WTC11 (cell line): ENCODE measurements at regions not wholly inside any gene's neighbourhood (a gene's known extent, or its start where the extent isn't known, plus 50 kb on each side); places are given as distances from the start of the nearest gene placed in this dataset.

Experiments used
- ATAC-seq: fragments of 200-7000 bp; cut with Tn5 transposase; 2 replicates; pipeline ENCODE4 v1.10.0; 2021; ENCODE audit warnings: mild to moderate bottlenecking, moderate library complexity
- CTCF ChIA-PET: fragments of 300-600 bp; sonication (Branson Sonifier 250); formaldehyde crosslinking; loops from one replicate; lab custom pipeline; 2021; ENCODE audit warnings: antibody characterized with exemption; lab: Charles Lee
- POLR2A ChIA-PET: fragments of 350-600 bp; sonication (Branson Sonifier 250); formaldehyde crosslinking; loops from one replicate; lab custom pipeline; 2021; ENCODE audit warnings: antibody characterized with exemption; lab: Charles Lee
- DNase-seq: peaks from one replicate; pipeline ENCODE4 v3.0.0; 2021; ENCODE audit warnings: low spot score
- H3K27ac Mint-ChIP-seq: 2 replicates; pipeline ENCODE4 v1.8.0; 2021; ENCODE audit warnings: mixed read lengths
- H3K27me3 Mint-ChIP-seq: 2 replicates; pipeline ENCODE4 v1.8.0; 2021; ENCODE audit warnings: low read depth, mild to moderate bottlenecking, moderate library complexity, mixed read lengths
- H3K36me3 Mint-ChIP-seq: 2 replicates; pipeline ENCODE4 v1.8.0; 2021; ENCODE audit warnings: mixed read lengths
- H3K4me1 Mint-ChIP-seq: 2 replicates; pipeline ENCODE4 v1.8.0; 2022; ENCODE audit warnings: mixed read lengths
- H3K4me3 Mint-ChIP-seq: 2 replicates; pipeline ENCODE4 v1.8.0; 2021; ENCODE audit warnings: mild to moderate bottlenecking, moderate library complexity, mixed read lengths
- H3K9me3 Mint-ChIP-seq: 2 replicates; pipeline ENCODE4 v1.8.0; 2021; ENCODE audit warnings: mixed read lengths
- CREB1 ChIP-seq: sonication (generic); formaldehyde crosslinking; IDR thresholded peaks from 2 replicates; pipeline ENCODE4 v1.8.0; 2023; ENCODE audit warnings: mild to moderate bottlenecking, missing genetic modification reagents
- EMX1 ChIP-seq: fragments of 250-450 bp; sonication (Bioruptor Pico); IDR thresholded peaks from 2 replicates; pipeline ENCODE4 v1.8.0; 2021; ENCODE audit warnings: mild to moderate bottlenecking
- ERG ChIP-seq: fragments of 250-450 bp; sonication (Bioruptor Pico); IDR thresholded peaks from 2 replicates; pipeline ENCODE4 v1.8.0; 2021; ENCODE audit warnings: mild to moderate bottlenecking
- ETV6 ChIP-seq: sonication (generic); formaldehyde crosslinking; IDR thresholded peaks from 2 replicates; pipeline ENCODE4 v1.8.1; 2022; ENCODE audit warnings: mild to moderate bottlenecking, missing genetic modification reagents
- FOXJ3 ChIP-seq: sonication (generic); formaldehyde crosslinking; IDR thresholded peaks from 2 replicates; pipeline ENCODE4 v1.9.0; 2021; ENCODE audit warnings: missing genetic modification reagents, mild to moderate bottlenecking, borderline replicate concordance
- IRF2 ChIP-seq: sonication (generic); formaldehyde crosslinking; IDR thresholded peaks from 2 replicates; pipeline ENCODE4 v1.8.0; 2022; ENCODE audit warnings: low read depth, missing genetic modification reagents, borderline replicate concordance
- MXD4 ChIP-seq: fragments of 250-450 bp; sonication (Bioruptor Pico); IDR thresholded peaks from 2 replicates; pipeline ENCODE4 v1.8.0; 2021; ENCODE audit warnings: mild to moderate bottlenecking, moderate library complexity, borderline replicate concordance
- NR3C1 ChIP-seq: sonication (generic); formaldehyde crosslinking; conservative IDR thresholded peaks from 2 replicates; pipeline ENCODE4 v1.8.1; 2023; ENCODE audit warnings: low read depth, mild to moderate bottlenecking, missing genetic modification reagents
- ZNF232 ChIP-seq: sonication (generic); formaldehyde crosslinking; IDR thresholded peaks from 2 replicates; pipeline ENCODE4 v1.8.0; 2022; ENCODE audit warnings: mild to moderate bottlenecking, missing genetic modification reagents
- ZNF263 ChIP-seq: sonication (generic); formaldehyde crosslinking; IDR thresholded peaks from 2 replicates; pipeline ENCODE4 v1.8.1; 2022; ENCODE audit warnings: low read depth, mild to moderate bottlenecking, moderate library complexity, missing genetic modification reagents
- ZNF416 ChIP-seq: fragments of 250-450 bp; sonication (Bioruptor Pico); IDR thresholded peaks from 2 replicates; pipeline ENCODE4 v1.9.0; 2021; ENCODE audit warnings: mild to moderate bottlenecking, inconsistent platforms
- ZNF423 ChIP-seq: fragments of 250-450 bp; sonication (Bioruptor Pico); IDR thresholded peaks from 2 replicates; pipeline ENCODE4 v2.1.2; 2022; ENCODE audit warnings: mild to moderate bottlenecking, moderate library complexity
- TF ChIP-seq, protein P1 (sequence below): sonication (generic); formaldehyde crosslinking; conservative IDR thresholded peaks from 2 replicates; pipeline ENCODE4 v1.8.1; 2023; ENCODE audit warnings: mild to moderate bottlenecking, low read depth, missing genetic modification reagents, moderate library complexity
- TF ChIP-seq, protein P2 (sequence below): sonication (generic); formaldehyde crosslinking; IDR thresholded peaks from 2 replicates; pipeline ENCODE4 v1.8.1; 2023; ENCODE audit warnings: mild to moderate bottlenecking, moderate library complexity, missing genetic modification reagents
- TF ChIP-seq, protein P3 (sequence below): sonication (generic); formaldehyde crosslinking; IDR thresholded peaks from 2 replicates; pipeline ENCODE4 v1.8.0; 2023; ENCODE audit warnings: mild to moderate bottlenecking, missing genetic modification reagents
- TF ChIP-seq, protein P4 (sequence below): fragments of 250-450 bp; sonication (Bioruptor Pico); IDR thresholded peaks from 2 replicates; pipeline ENCODE4 v1.9.0; 2021; ENCODE audit warnings: moderate library complexity, mild to moderate bottlenecking, inconsistent platforms, borderline replicate concordance
- TF ChIP-seq, protein P5 (sequence below): sonication (generic); formaldehyde crosslinking; IDR thresholded peaks from 2 replicates; pipeline ENCODE4 v1.8.0; 2022; ENCODE audit warnings: mild to moderate bottlenecking, missing genetic modification reagents
- TF ChIP-seq, protein P6 (sequence below): sonication (generic); formaldehyde crosslinking; IDR thresholded peaks from 2 replicates; pipeline ENCODE4 v1.8.0; 2022; ENCODE audit warnings: mild to moderate bottlenecking, missing genetic modification reagents
- TF ChIP-seq, protein P7 (sequence below): sonication (generic); formaldehyde crosslinking; IDR thresholded peaks from 2 replicates; pipeline ENCODE4 v1.8.1; 2022; ENCODE audit warnings: low read depth, missing genetic modification reagents, borderline replicate concordance

DNA sequence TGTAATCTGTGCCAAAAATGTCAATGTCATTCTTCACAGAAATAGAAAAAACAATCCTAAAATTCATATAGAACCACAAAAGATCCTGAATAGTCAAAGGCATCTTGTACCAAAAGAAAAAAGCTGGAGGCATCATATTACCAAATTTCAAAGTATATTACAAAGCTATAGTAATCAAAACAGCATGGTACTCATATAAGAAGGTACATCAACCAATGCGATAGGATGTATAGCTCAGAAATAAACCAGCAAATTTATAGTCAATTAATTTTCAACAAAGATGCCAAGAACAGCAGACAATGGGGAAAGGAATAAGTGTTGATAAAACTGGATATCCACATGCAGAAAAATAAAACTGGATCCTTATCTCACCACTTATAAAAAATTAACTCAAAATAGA, 150.5 kb upstream of the PRICKLE2 start:
- Mint-ChIP-seq H3K4me3 (no peak overlapping the region), H3K27me3 (no peaks in the 10 kb centered on the region), H3K9me3 (peaks cover 20% of the 10 kb centered on the region), H3K27ac (no peak overlapping the region), H3K4me1 (no peaks in the 10 kb centered on the region), H3K36me3 (no peaks in the 10 kb centered on the region)
- ATAC-seq: no peak
- TF ChIP-seq ZNF263 (CRISPR knock-in tag) (no peak), EMX1 (CRISPR knock-in tag) (no peak), IRF2 (CRISPR knock-in tag) (no peak), ERG (CRISPR knock-in tag) (no peak), ZNF232 (CRISPR knock-in tag) (no peak), ZNF416 (no peak), NR3C1 (CRISPR knock-in tag) (no peak)
- TF ChIP-seq, protein P1, sequence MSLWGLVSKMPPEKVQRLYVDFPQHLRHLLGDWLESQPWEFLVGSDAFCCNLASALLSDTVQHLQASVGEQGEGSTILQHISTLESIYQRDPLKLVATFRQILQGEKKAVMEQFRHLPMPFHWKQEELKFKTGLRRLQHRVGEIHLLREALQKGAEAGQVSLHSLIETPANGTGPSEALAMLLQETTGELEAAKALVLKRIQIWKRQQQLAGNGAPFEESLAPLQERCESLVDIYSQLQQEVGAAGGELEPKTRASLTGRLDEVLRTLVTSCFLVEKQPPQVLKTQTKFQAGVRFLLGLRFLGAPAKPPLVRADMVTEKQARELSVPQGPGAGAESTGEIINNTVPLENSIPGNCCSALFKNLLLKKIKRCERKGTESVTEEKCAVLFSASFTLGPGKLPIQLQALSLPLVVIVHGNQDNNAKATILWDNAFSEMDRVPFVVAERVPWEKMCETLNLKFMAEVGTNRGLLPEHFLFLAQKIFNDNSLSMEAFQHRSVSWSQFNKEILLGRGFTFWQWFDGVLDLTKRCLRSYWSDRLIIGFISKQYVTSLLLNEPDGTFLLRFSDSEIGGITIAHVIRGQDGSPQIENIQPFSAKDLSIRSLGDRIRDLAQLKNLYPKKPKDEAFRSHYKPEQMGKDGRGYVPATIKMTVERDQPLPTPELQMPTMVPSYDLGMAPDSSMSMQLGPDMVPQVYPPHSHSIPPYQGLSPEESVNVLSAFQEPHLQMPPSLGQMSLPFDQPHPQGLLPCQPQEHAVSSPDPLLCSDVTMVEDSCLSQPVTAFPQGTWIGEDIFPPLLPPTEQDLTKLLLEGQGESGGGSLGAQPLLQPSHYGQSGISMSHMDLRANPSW (CRISPR knock-in tag): no peak
- TF ChIP-seq, protein P2, sequence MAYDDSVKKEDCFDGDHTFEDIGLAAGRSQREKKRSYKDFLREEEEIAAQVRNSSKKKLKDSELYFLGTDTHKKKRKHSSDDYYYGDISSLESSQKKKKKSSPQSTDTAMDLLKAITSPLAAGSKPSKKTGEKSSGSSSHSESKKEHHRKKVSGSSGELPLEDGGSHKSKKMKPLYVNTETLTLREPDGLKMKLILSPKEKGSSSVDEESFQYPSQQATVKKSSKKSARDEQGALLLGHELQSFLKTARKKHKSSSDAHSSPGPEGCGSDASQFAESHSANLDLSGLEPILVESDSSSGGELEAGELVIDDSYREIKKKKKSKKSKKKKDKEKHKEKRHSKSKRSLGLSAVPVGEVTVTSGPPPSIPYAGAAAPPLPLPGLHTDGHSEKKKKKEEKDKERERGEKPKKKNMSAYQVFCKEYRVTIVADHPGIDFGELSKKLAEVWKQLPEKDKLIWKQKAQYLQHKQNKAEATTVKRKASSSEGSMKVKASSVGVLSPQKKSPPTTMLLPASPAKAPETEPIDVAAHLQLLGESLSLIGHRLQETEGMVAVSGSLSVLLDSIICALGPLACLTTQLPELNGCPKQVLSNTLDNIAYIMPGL (CRISPR knock-in tag): no peak
- TF ChIP-seq, protein P3, sequence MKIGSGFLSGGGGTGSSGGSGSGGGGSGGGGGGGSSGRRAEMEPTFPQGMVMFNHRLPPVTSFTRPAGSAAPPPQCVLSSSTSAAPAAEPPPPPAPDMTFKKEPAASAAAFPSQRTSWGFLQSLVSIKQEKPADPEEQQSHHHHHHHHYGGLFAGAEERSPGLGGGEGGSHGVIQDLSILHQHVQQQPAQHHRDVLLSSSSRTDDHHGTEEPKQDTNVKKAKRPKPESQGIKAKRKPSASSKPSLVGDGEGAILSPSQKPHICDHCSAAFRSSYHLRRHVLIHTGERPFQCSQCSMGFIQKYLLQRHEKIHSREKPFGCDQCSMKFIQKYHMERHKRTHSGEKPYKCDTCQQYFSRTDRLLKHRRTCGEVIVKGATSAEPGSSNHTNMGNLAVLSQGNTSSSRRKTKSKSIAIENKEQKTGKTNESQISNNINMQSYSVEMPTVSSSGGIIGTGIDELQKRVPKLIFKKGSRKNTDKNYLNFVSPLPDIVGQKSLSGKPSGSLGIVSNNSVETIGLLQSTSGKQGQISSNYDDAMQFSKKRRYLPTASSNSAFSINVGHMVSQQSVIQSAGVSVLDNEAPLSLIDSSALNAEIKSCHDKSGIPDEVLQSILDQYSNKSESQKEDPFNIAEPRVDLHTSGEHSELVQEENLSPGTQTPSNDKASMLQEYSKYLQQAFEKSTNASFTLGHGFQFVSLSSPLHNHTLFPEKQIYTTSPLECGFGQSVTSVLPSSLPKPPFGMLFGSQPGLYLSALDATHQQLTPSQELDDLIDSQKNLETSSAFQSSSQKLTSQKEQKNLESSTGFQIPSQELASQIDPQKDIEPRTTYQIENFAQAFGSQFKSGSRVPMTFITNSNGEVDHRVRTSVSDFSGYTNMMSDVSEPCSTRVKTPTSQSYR (CRISPR knock-in tag): no peak
- TF ChIP-seq, protein P4, sequence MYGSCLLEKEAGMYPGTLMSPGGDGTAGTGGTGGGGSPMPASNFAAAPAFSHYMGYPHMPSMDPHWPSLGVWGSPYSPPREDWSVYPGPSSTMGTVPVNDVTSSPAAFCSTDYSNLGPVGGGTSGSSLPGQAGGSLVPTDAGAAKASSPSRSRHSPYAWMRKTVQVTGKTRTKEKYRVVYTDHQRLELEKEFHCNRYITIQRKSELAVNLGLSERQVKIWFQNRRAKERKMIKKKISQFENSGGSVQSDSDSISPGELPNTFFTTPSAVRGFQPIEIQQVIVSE (CRISPR knock-in tag): no peak
- no peak for DNase-seq
- POLR2A ChIA-PET: no interaction called here
- CTCF ChIA-PET: no interaction called here

DNA sequence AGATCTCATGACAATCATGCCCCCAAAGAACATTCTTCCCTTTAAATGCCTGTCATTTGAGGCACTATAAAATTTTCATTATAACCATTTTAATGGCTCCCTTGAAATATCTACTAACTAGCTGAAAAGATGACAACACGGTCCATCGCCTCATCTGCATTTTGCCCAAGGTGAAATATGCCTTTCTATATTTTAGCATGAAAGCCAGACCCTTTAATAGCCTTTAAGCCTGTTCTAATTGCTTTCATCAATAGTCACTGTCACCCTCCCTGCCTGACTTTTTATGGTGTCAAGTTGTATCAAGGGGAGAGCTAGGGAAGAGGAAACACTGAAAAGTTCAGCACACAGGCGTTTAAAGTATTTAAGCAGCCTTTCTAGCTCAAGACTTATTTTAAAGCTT, 144.1 kb upstream of the PRICKLE2 start:
- Mint-ChIP-seq H3K4me3 (no peak overlapping the region), H3K27ac (no peak overlapping the region)
- CTCF ChIA-PET: interaction anchor here (0.8 kb wide), 1 partner anchor 94 kb away, joined by 4 read pairs; no protein-coding TSS in a partner anchor
- TF ChIP-seq ZNF423 (CRISPR knock-in tag): no peak
- TF ChIP-seq ZNF263 (CRISPR knock-in tag): no peak
- TF ChIP-seq FOXJ3: no peak
- no peak for TF ChIP-seq CREB1
- TF ChIP-seq, protein P4 (CRISPR knock-in tag): no peak
- TF ChIP-seq NR3C1 (CRISPR knock-in tag): no peak
- no peak for TF ChIP-seq ZNF232 (CRISPR knock-in tag)
- TF ChIP-seq ETV6 (CRISPR knock-in tag): no peak
- TF ChIP-seq, protein P5, sequence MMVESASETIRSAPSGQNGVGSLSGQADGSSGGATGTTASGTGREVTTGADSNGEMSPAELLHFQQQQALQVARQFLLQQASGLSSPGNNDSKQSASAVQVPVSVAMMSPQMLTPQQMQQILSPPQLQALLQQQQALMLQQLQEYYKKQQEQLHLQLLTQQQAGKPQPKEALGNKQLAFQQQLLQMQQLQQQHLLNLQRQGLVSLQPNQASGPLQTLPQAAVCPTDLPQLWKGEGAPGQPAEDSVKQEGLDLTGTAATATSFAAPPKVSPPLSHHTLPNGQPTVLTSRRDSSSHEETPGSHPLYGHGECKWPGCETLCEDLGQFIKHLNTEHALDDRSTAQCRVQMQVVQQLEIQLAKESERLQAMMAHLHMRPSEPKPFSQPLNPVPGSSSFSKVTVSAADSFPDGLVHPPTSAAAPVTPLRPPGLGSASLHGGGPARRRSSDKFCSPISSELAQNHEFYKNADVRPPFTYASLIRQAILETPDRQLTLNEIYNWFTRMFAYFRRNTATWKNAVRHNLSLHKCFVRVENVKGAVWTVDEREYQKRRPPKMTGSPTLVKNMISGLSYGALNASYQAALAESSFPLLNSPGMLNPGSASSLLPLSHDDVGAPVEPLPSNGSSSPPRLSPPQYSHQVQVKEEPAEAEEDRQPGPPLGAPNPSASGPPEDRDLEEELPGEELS: no peak
- TF ChIP-seq, protein P6, sequence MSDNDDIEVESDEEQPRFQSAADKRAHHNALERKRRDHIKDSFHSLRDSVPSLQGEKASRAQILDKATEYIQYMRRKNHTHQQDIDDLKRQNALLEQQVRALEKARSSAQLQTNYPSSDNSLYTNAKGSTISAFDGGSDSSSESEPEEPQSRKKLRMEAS (CRISPR knock-in tag): no peak
- TF ChIP-seq MXD4 (CRISPR knock-in tag): no peak
- TF ChIP-seq, protein P7, sequence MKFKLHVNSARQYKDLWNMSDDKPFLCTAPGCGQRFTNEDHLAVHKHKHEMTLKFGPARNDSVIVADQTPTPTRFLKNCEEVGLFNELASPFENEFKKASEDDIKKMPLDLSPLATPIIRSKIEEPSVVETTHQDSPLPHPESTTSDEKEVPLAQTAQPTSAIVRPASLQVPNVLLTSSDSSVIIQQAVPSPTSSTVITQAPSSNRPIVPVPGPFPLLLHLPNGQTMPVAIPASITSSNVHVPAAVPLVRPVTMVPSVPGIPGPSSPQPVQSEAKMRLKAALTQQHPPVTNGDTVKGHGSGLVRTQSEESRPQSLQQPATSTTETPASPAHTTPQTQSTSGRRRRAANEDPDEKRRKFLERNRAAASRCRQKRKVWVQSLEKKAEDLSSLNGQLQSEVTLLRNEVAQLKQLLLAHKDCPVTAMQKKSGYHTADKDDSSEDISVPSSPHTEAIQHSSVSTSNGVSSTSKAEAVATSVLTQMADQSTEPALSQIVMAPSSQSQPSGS (CRISPR knock-in tag): no peak

More for the DNA sequence above, 144.1 kb upstream of the PRICKLE2 start:
- no peaks in the 10 kb centered on the region for H3K36me3 Mint-ChIP-seq
- no peak for DNase-seq
- POLR2A ChIA-PET: interaction anchor here (0.8 kb wide), 1 partner anchor 39 kb away, joined by 5 read pairs; no protein-coding TSS in a partner anchor
- no peak for ATAC-seq
- H3K4me1 Mint-ChIP-seq: no peaks in the 10 kb centered on the region
- no peaks in the 10 kb centered on the region for H3K27me3 Mint-ChIP-seq
- no peaks in the 10 kb centered on the region for H3K9me3 Mint-ChIP-seq
